DMS53 (cell line): ENCODE measurements at regions not wholly inside any gene's neighbourhood (a gene's known extent, or its start where the extent isn't known, plus 50 kb on each side); places are given as distances from the start of the nearest gene placed in this dataset.

Experiments used
- DNase-seq: peaks from one replicate; lab custom pipeline; 2025; lab: John Stamatoyannopoulos, UW

DNA sequence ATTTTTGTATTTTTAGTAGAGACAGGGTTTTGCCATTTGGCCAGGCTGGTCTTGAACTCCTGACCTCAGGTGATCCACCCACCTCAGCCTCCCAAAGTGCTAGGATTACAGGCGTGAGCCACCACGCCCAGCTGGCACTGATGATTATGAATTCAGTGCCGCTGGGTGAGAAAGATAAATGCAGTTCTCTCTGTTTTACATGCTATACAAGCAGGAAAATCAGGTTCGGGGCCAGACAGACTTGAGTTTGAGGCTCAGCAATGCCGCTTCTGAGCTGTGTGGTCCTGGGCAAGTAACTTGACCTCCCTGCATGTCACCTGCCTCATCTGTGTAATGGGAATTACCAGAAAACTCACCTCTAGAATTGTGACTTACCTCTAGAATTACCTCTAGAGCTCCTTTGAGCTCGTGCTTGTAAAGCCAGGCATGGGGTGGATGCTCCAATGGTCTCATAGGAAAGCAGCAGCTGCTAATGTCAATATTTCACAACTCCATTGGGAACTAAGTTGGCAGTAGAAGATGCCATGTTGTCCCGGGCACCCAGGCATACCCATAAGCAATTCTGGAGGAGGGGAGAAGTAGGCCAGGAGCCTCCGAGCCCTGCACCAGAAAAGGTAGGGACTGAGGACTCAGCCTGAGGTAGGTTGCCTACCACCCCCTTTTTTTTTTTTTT is 119.8 kb upstream of the SLC25A33 start:
- no peak for DNase-seq

DNA sequence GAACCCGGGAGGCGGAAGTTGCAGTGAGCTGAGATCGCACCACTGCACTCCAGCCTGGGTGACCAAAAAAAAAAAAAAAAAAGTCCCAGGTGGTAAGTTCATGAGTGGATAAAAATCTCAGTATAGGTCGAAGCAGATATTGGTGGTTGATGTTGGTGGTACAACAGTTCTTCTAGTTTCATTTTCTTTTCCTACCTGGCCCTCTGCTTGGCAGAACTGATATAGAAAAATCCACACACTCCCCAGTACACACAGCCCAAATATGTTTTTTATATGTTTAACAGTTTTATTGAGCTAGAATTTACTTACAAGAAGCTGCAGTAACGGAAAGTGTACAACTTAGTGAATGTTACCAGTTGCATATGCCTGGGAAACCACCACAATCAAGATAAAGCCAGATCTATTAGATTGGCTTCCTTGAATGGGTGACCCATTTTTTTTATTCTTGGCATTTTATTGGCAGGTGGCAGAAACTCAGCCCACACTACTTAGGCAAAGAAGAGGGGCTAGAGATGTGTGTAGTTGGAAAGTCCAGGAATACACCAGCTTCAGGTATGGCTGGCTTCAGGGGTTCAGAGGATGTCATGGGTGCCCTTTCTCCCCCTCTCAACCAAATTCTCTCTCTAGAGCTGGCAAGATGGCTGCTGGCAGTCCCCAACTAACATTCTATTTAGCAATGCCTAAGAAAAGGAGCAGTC is 118.3 kb upstream of the SLC25A33 start:
- DNase-seq = no peak

DNA sequence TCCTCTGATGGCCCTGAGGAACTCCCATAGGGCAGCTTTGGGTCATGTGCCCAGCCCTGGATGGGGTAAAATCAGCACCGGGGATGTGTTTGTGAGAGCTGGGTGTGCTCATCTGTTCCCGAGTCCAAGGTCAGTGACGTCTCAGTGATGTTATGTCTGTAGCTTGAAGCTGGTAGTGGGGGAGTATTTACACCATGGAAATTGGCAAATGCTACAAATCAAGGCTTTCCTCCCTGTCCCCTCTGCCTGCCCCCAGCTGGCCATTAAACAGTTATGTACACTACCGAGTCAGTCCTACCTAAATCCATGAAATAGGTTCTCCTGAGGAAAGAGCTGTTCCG is 117.8 kb upstream of the SLC25A33 start:
- DNase-seq = no peak

DNA sequence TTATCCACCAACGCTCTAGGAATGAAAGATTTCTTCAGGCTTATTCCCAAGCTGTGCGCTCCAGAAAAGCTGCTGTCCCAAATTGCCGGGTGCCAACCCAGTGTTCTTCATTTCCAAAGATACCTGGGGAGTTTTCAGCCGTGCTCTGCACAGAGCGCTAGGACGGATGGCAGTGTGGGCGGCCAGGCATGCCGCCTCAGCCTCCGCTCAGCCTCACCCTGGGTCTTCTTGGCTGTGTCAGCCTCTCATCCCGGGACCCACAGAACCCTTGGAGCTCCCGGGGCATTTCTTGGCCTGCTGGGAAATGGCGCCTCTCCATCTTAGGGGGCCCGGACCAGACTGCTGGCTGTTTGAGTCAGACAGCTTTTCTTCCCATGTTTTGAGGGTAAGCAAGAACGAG is 116.9 kb upstream of the SLC25A33 start:
- no peak for DNase-seq

DNA sequence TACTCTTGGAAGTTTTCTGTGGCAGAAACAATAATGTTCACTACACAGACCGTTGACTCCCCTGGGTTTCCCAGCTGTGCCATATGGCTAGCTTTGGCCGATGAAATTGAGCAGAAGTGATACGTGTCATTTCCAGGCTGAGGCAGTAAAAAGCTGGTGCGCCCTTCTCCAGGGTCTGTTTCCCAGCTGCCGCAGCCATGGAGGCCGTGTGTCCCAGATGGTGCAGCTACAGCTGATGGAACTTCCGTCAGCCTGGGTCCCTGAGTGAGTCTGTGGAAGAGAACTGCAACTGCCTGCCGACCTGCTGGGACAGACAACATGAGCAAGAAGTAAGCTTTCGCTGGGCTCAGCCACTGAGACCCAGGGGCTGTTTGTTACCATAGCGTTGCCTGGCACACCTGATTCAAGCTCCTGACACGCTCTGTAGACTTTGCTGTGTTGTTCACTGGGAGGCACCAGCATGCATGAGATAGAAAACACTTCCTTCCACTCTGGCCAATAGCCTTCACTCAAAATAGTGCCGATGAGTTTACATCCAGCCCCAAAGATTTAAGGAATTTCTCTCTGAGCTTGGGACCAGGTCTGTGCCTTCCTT is 116.3 kb upstream of the SLC25A33 start:
- no peak for DNase-seq

DNA sequence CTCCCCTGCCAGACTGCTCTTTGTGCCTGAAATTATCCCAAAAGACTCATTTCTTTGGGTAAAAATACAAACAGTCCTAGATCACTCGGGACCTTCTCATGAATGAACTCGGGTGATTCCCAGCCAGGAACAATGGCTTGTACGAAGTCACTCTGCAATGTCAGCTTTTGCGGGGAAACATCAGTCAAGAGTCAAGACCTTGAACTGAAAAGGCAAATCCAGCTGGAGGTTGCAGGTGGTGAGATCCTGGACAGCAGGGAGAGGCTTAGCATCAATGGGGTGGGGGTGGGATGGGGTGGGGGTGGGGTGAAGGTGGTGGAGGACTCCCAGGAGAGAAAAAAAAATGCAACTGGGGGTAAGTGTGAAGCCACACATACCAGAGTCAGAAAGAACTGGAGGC is 115.0 kb upstream of the SLC25A33 start:
- no peak for DNase-seq

DNA sequence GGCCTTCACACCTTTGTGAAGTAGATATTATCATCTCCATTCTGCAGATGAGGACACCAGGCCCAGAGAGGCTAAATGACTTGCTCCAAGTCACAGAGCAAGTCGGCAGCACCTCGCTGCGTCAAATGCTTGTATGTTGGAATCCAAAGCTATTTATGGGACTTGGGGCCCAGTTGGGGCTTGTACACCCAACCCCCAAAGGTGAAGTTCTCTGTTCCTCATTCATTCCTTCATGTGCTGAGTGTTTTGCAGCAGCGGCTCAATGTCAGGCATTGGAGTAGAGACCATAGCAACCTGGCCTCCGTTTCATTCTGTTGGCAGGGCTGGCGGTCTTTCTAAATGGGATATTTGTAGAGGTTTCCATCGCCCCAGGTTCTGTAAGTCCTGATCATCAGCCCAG is 113.4 kb upstream of the SLC25A33 start:
- DNase-seq = no peak

DNA sequence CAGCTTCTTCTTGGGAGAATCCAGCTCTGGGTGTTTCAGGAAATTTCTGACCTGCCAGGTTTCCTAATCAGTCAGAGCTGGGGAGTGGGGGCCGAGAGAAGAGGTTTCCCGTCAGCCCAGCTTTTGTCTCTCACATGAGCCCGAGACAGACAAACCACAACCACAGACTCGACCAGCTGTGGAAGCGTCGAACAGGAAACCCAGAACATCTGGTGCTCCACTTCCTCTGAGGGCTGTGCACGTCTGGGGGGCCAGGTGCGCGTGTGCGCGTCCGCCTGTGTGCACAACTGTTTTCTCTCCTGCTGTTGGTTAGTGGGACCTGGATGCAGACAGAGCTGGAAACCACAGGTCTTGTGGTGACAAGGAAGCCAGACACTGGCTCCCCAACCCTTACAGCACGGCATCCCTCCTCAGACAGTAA is 113.0 kb upstream of the SLC25A33 start:
- DNase-seq = no peak

DNA sequence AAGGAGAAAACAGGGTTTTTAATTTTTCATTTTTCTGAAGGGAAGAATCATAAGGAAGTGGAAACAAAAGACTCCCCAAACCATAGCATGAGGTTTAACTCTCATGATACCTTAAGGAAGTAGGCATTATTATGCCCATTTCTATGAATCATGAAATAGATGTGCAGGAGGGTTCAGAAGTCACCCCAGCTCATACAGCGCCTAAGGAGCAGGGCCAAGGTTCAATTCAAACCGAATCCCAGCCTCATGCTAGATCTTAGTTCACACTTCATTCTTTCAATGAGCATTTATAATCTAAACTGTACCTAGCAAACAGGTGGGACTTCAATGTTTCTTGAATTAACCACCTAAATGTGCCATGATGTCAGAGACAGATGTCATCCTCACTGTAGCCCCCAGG is 111.9 kb upstream of the SLC25A33 start:
- DNase-seq = no peak

DNA sequence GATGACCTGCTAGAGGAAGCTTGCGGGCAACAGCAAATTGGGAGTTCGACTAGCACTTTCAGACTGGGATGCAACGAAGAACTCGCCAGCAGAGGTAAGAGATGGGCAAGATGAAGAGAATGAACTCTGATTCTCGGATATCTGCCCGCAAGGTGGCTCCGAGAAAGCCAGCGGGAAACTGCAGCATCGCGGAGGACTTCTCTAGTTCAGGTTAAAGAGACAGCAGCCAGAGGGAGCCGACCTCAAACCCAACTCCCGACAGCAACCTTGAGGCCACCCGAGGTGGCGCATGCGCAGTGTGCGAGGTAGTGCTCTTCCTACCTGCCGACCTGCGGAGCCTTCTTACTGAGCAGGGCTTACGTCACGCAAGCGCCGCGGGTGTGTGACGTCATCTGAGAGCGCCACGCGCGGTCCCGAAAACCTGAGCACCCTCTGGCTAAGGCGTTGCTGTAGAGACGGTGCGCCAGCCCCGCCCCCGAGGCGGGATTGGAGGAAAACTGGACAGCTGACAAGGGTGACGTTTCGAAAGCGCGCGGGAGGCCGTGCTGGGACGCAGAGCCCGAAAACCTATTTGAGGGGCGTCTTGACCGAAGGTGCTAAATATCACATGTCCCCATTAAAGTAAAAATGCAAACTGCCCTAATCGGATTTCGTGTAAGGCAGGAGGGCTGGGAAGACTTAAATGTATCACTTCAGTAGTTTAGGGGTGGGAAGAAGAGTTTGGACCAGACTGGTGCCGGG is 110.5 kb upstream of the SLC25A33 start:
- DNase-seq = peak; percentile 100

DNA sequence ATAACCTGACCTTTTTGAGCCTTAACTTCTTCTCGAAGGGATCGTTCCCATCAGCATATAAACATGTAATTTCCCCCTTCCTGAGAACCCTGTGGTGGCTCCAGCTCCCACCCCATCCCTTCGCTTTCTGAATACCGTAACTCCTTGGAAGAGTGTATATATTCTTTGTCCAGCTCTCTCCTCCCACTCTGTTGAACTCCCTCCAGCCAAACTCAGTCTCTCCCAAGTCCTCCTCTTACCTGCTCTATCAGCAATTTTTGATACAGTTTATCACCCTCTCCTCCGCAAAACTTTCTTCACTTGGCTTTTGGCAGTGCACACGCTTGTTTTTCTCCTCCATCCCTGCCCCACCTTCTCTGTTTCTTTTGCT is 109.9 kb upstream of the SLC25A33 start:
- peak; percentile 53 for DNase-seq

DNA sequence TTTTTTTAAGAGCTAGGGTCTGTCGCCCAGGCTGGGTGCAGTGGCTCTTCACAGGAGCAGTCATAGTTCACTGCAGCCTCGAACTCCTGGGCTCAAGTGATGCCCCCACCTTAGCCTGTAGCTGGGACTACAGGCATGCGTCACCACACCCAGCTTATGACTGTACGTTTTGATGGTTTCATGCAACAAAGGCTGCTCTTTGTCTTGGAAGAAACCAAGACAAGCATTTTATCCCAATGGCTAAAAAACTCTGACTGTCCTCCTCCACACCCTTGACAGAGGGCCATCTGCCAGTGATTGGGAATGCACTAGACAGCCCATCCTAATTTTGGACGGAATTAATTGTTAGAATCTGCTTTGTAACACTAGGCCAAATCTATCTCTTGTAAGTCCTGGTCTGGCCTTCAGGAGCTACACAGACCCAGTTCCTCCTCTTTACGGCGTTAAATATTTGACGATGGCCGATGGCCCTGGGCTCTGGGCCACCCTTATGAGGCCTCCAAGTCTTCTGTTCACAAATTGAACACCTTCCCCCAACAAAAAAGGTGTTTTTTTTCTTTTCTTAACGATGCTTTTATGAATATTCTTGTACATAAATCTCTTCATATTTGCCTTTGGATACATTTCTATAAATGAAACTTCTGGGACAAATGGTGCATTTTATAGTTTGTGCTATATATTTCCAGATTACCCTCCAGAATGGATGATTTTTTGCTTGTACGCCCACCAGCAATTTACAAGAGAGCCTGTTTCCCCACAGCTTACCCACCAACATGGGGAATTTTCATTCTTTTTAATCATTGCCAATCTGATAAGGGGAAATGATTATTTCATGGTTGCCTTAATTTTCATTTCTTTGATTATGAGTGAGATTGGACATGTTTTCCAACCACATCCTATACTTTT is 104.8 kb upstream of the SLC25A33 start:
- no peak for DNase-seq

DNA sequence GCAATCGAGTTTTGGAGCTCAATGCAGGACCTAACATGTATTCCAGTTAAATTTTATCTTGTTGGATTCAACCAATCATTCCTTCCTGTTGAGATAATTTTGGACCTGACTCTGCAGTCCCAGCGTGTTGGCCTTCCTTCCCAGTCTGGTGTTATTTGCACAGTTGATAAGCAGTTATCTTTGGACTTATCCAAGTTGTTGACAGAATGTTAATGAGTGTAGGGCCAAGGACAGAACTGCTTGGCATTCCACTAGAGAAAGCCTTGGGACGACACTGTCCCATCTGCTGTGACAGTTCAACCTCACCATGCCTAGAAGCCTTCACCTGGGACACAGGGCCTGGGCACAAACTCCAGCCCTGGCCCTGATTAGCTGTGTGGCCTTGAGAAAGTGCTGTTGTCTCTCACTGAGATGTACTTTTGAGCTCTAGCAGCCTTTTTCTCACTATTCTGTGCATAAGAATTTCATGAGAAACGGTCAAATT is 104.1 kb upstream of the SLC25A33 start:
- DNase-seq = no peak

DNA sequence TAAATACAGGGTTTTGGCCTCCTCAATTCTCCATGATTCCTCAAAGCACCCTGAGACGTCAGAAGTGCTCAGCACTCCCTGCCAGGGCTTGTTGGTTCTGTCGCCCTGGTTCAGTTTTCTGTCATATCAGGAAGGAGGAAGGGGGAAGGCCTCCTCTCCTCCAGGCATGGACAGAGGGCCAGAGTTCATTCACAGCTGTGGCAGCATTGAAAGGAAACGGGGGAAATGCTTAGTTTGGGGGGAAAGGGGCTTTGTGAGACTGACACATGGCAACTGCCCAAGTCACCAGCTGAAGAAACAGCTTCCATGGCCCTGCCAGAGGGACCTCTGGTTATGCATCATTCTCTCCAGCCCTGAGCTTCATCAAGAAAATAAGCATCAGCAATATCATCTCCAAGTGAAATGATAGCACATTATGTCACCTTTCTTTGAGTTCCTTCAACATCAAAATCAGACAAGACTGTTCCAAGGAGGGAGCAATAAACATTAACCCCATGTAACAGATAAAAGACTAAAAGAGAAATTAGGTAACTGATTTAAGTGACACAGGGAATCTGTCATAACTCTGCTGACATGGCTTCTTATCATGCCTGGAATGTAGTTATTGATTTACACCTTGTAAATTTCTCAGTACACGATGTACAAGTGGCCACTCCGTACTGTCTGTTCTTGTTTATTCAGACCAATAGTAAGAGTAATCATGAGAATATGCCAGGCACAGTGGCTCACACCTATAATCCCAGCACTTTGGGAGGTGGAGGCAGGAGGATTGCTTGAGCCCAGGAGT is 103.2 kb upstream of the SLC25A33 start:
- no peak for DNase-seq

DNA sequence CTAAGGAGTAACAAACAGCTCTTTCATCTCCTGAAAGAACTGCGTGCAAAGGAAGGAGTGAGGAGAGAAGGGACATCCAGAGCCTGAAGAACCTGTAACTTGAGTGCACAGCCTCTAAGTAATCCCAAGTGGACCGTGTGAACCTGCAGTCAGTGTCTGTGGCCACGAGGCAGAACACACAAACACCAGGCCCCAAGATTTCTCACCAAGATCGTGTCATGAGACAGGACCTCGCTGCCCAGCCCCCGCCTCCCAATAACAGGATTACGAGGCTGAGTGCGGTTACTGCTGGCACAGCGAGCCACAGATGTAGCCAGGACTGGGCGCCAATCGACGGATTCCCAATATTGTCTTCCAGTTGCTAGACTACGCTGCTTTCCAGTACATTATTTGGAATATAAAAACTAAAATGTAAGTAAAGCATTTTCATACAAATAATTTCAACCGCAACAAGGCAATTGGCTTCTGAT is 101.3 kb upstream of the SLC25A33 start:
- peak; percentile 42 for DNase-seq

DNA sequence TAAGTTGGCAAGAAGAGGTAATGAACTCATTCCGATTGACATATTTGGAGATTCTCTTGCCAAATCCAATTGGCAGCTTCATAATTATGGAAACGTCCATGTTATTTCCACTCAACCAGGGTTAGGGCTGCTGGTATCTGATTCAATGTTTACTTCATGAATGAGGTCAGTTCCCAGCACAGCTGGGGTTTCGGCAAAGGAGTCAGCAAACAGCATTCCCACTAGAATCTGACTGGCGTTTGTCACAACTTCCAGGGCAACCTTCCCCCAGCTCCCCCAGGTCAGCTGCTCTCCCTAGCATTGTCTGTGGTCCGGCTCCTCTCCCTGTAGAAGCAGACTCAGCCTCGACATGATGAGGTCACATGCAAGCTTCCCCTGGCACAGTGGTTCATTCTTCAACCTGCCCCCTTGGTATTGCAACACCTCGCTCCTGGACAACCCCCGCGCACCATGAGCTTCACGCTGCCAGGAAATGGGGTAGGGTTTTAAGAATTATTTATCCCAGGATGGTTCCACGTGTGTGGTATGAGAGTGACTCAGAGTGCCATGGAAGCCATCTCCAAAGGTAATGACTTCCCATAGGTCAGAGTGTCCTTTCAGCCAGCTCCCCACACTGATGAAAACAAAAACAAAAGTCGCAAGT is 100.7 kb upstream of the SLC25A33 start:
- peak; percentile 91 for DNase-seq

DNA sequence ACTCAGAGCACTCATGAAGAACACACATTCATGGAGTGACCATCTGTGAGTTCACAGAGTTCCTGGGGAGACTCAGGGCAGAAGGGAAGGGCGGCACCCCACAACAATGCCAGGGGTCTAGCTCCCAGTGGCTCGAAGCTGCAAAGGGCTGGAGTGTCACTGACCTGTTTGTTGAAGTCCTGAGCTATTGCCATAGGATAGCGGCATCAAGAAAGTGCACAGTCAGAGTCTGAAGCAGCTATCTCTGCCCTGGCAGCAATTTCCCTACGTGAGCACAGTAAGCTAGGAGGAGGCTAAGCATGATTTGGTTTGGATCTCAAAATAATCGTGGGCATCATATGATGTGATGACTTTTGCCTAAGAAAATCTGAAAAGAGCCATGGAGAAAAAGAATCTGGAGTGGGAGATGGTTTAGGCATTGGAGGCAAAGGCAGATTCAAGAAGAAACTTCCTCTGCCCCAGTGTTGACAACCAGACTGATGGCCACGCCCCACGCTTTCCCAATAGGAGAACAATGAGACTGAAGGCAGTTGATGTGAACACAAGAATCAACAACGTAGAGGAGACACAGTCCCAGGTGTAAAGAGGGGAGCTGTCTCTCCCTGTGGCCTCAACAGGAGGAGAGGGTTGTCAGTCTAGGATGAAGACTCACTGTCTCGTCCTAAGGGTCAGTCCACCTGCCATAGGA is 100.0 kb upstream of the SLC25A33 start:
- peak; percentile 69 for DNase-seq

DNA sequence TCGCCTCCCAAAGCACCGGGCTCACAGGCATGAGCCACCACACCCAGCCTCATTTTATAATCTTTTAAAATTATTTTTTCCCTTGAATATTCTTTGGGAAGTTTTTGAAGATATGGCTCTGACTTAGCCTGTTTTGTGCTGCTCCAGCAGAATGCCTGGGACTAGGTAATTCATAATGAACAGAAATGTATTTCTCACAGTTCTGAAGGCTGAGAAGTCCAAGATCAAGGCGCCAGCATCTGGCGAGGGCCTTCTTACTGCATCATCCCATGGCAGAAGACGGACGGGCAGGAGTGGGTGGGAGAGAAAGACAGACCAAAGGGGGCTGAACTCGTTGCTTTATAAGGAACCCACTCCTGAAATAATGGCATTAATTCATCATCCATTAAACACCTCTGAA is 99.0 kb upstream of the SLC25A33 start:
- no peak for DNase-seq

DNA sequence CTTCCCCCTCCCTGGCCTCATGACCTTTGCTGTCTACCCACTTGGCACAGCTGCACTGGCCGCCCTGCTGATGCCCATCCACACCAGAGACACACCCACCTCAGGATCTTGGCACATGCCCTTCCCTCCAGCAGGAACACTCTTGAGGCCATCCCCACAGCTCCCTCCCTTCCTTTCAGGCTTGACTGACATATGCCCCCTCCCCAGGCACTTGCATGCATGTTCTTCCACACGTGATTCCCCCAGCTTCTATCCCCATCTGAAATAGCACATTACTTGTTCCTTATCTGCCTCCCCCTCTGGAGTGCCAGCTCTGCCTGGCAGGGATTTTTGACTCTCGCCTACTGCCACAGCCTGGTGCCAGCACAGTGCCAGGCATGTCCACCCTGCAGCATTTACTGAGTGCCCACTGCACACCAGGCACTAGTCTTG is 98.5 kb upstream of the SLC25A33 start:
- DNase-seq = no peak
